ENCODE measurements at regions not wholly inside any gene's neighbourhood (a gene's known extent, or its start where the extent isn't known, plus 50 kb on each side); places are given as distances from the start of the nearest gene placed in this dataset.

DNA sequence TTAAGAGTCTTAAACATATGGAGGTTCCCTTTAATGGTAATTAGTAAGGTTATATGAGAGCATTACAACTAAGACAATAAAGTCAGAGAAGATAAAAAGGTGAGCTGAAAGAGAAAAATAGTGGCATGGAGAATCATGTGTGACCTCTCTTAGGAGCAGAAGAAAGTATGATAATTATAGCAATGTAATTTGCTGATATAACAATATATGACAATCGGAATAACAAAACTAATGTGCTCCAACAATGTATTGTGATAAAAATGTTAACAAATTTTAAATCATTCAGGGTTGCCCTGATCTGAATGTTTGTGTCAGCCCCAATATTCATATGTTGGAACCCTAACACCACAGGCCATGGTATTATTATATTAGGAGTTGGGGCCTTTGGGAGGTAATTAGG lies 269.6 kb upstream of the PPFIA2 start:
- Histone ChIP-seq H3K27ac (no peak overlapping the region), H3K4me1 (no peaks in the 10 kb centered on the region), H3K4me3 (no peak overlapping the region), H3K9me3 (no peaks in the 10 kb centered on the region), H3K27me3 (no peaks in the 10 kb centered on the region), H3K36me3 (no peaks in the 10 kb centered on the region)
- no peak for DNase-seq
- in situ Hi-C loops (cut with MboI; ENCODE audit: low sequenced_read_pairs in 4 of 4): no loop called here
- no peak for ATAC-seq
- no peak for TF ChIP-seq POLR2A (IDR thresholded peaks at IDR 0.05)
- TF ChIP-seq, protein P1, sequence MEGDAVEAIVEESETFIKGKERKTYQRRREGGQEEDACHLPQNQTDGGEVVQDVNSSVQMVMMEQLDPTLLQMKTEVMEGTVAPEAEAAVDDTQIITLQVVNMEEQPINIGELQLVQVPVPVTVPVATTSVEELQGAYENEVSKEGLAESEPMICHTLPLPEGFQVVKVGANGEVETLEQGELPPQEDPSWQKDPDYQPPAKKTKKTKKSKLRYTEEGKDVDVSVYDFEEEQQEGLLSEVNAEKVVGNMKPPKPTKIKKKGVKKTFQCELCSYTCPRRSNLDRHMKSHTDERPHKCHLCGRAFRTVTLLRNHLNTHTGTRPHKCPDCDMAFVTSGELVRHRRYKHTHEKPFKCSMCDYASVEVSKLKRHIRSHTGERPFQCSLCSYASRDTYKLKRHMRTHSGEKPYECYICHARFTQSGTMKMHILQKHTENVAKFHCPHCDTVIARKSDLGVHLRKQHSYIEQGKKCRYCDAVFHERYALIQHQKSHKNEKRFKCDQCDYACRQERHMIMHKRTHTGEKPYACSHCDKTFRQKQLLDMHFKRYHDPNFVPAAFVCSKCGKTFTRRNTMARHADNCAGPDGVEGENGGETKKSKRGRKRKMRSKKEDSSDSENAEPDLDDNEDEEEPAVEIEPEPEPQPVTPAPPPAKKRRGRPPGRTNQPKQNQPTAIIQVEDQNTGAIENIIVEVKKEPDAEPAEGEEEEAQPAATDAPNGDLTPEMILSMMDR (IDR thresholded peaks at IDR 0.05 in 4 of 5, conservative IDR thresholded peaks at IDR 0.05 in 1 of 5): no peak
- intact Hi-C loops (cut with DNase I; ENCODE audit: low total_unique reads): no loop called here

DNA sequence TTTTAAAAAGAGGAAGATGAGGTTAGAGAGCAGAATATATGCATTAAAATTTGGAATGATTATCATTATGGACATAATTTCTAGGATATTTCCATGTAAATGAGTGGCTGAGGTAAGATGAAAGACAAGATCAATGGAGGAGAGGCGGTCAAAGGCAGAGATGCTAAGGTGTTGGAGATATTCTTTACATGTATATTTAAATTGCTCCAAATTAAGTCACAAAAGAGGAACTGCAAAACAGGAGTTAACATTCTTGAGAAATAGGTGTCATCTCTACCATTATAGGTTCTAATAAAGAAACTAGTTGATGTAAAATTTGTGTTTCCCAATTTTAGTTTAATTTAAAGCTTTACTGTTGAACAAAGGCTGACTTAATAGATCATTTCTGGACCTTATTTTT lies 268.5 kb upstream of the PPFIA2 start:
- no peak for TF ChIP-seq POLR2A (IDR thresholded peaks at IDR 0.05)
- TF ChIP-seq, protein P1 (IDR thresholded peaks at IDR 0.05 in 4 of 5, conservative IDR thresholded peaks at IDR 0.05 in 1 of 5): no peak
- Histone ChIP-seq H3K9me3 (no peaks in the 10 kb centered on the region), H3K27ac (no peak overlapping the region), H3K36me3 (no peaks in the 10 kb centered on the region), H3K4me1 (no peaks in the 10 kb centered on the region), H3K4me3 (no peak overlapping the region), H3K27me3 (no peaks in the 10 kb centered on the region)
- ATAC-seq (no peak), DNase-seq (no peak)
- in situ Hi-C loops (cut with MboI; ENCODE audit: low sequenced_read_pairs in 4 of 4): no loop called here
- intact Hi-C loops (cut with DNase I; ENCODE audit: low total_unique reads): no loop called here

DNA sequence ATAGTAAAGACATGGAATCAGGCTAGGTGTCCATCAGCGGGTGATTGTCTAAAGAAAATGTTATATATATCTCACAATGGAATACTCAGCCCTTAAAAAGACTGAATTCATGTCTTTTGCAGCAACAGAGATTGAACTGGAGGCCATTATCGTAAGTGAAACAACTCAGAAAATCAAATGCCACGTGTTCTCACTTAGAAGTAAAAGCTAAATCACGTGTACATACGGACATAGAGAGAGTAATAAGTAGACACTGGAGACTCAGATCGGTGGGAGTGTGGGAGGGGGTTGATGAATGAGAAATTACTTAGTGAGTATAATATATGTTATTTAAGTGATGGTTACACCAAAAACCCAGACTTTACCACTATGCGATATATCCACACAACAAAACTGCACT lies 266.3 kb upstream of the PPFIA2 start:
- ATAC-seq (no peak), DNase-seq (no peak)
- no peak overlapping the region for H3K4me3 ChIP-seq
- intact Hi-C loops (cut with DNase I; ENCODE audit: low total_unique reads) (no loop called here), in situ Hi-C loops (cut with MboI; ENCODE audit: low sequenced_read_pairs in 4 of 4) (no loop called here)
- H3K27me3 ChIP-seq: no peaks in the 10 kb centered on the region
- TF ChIP-seq POLR2A (IDR thresholded peaks at IDR 0.05): no peak
- TF ChIP-seq, protein P1 (IDR thresholded peaks at IDR 0.05 in 4 of 5, conservative IDR thresholded peaks at IDR 0.05 in 1 of 5): no peak
- H3K4me1 ChIP-seq: no peaks in the 10 kb centered on the region
- H3K36me3 ChIP-seq: no peaks in the 10 kb centered on the region
- H3K9me3 ChIP-seq: no peaks in the 10 kb centered on the region
- no peak overlapping the region for H3K27ac ChIP-seq

DNA sequence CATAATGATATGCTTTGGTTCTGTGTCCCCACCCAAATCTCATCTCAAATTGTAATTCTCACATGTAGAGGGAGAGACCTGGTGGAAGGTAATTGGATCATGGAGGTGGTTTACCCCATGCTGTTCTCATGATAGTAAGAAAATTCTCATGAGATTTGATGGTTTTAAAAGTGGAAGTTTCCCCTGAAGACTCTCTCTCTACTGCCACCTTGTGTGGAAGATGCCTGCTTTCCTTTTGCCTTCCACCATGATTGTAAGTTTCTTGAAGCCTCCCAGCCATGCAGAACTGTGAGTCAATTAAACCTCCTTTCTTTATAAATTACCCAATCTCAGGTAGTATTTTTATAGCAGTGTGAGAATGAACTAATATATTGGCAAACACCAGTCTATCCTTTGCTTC lies 260.4 kb upstream of the PPFIA2 start:
- TF ChIP-seq, protein P1 (IDR thresholded peaks at IDR 0.05 in 4 of 5, conservative IDR thresholded peaks at IDR 0.05 in 1 of 5): no peak
- no peak for TF ChIP-seq POLR2A (IDR thresholded peaks at IDR 0.05)
- intact Hi-C loops (cut with DNase I; ENCODE audit: low total_unique reads) (no loop called here), in situ Hi-C loops (cut with MboI; ENCODE audit: low sequenced_read_pairs in 4 of 4) (no loop called here)
- ATAC-seq (no peak), DNase-seq (no peak)
- no peaks in the 10 kb centered on the region for H3K27me3 ChIP-seq
- no peaks in the 10 kb centered on the region for H3K4me1 ChIP-seq
- H3K4me3 ChIP-seq: no peak overlapping the region
- no peaks in the 10 kb centered on the region for H3K36me3 ChIP-seq
- no peak overlapping the region for H3K27ac ChIP-seq
- H3K9me3 ChIP-seq: no peaks in the 10 kb centered on the region

DNA sequence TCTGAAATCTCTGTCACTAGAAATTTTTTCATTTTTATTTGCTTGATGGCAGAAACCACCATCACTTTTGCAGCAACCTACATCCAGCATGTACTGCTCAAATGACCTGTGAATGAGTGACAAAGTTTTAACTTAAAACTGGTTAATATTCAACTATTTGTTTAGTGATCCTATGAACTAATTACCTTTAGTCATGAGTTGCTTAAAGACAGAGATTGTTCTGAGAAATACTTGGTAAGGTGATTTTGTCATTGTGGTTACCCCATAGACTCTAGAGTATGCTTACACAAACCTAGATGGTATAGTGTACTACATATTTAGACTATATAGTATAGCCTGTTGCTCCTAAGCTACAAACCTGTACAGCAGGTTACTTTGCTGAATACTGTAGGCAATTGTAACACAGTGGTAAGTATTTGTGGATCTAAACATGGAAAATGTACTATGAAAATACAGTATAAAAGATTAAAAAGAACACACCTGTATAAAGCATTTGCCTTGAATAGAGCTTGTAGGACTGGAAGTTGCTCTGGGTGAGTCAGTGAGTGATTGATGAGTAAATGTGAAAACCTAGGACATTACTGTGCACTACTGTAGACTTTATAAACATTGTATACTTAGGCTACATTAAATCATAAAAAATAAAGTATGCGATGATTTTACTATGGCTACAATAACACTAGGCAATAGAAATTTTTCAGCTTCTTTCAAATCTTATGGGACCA lies 256.6 kb upstream of the PPFIA2 start:
- no peak overlapping the region for H3K27ac ChIP-seq
- intact Hi-C loops (cut with DNase I; ENCODE audit: low total_unique reads): no loop called here
- H3K4me3 ChIP-seq: no peak overlapping the region
- ATAC-seq (no peak), DNase-seq (no peak)
- H3K36me3 ChIP-seq: no peaks in the 10 kb centered on the region
- TF ChIP-seq, protein P1 (IDR thresholded peaks at IDR 0.05 in 4 of 5, conservative IDR thresholded peaks at IDR 0.05 in 1 of 5): no peak
- TF ChIP-seq POLR2A (IDR thresholded peaks at IDR 0.05): no peak
- H3K9me3 ChIP-seq: no peaks in the 10 kb centered on the region
- no peaks in the 10 kb centered on the region for H3K4me1 ChIP-seq
- in situ Hi-C loops (cut with MboI; ENCODE audit: low sequenced_read_pairs in 4 of 4): no loop called here
- H3K27me3 ChIP-seq: no peaks in the 10 kb centered on the region

Measured in gastrocnemius medialis (tissue), 4 donors.